Left renal pelvis (tissue), 4 donors: ENCODE measurements at regions not wholly inside any gene's neighbourhood (a gene's known extent, or its start where the extent isn't known, plus 50 kb on each side); places are given as distances from the start of the nearest gene placed in this dataset.
A peak's percentile ranks its signal among the peaks of the same experiment; 100 is the strongest.
"Not testable (repeated sequence)": the region's sequence is repeated elsewhere in the genome, so short reads cannot be mapped to it uniquely, and the experiment has no call there.

Experiments used
- DNase-seq, 4 donors: peaks; one replicate each; pipeline ENCODE4 v3.0.0-alpha.2; 2013; ENCODE audit warnings: low read depth in 4 of 4, low spot score in 3 of 4

GRCh38 chr6:99801805-99802204, 192.2 kb downstream of the MCHR2 start:
- no peak for DNase-seq

GRCh38 chr6:99802396-99803031, 191.5 kb downstream of the MCHR2 start:
- DNase-seq = no peak

GRCh38 chr6:99808992-99809391, 185.0 kb downstream of the MCHR2 start:
- DNase-seq = no peak

- no peak for DNase-seq
These were observed 183.7 kb downstream of the MCHR2 start for GRCh38 chr6:99810295-99810694.

GRCh38 chr6:99810942-99811620, 182.9 kb downstream of the MCHR2 start:
- DNase-seq = no peak

GRCh38 chr6:99811636-99812035, 182.4 kb downstream of the MCHR2 start:
- no peak for DNase-seq

GRCh38 chr6:99813565-99813964, 180.5 kb downstream of the MCHR2 start:
- DNase-seq = no peak

GRCh38 chr6:99814230-99814928, 179.6 kb downstream of the MCHR2 start:
- DNase-seq = no peak

- no peak for DNase-seq
These were observed 177.2 kb downstream of the MCHR2 start for GRCh38 chr6:99816795-99817194.

GRCh38 chr6:99818161-99818560, 175.9 kb downstream of the MCHR2 start:
- DNase-seq = no peak

GRCh38 chr6:99819853-99820252, 174.2 kb downstream of the MCHR2 start:
- no peak for DNase-seq

GRCh38 chr6:99821164-99821563, 172.9 kb downstream of the MCHR2 start:
- DNase-seq = no peak

GRCh38 chr6:99822741-99823512, 171.1 kb downstream of the MCHR2 start:
- peak in 3 of 4 donors; percentile 10 to 25 (median 14) for DNase-seq

GRCh38 chr6:99823513-99824235, 170.3 kb downstream of the MCHR2 start:
- not testable (repeated sequence) for DNase-seq

GRCh38 chr6:99833034-99833433, 161.0 kb downstream of the MCHR2 start:
- DNase-seq = no peak

GRCh38 chr6:99836471-99836870, 157.6 kb downstream of the MCHR2 start:
- DNase-seq = no peak

GRCh38 chr6:99838607-99839006, 155.4 kb downstream of the MCHR2 start:
- no peak for DNase-seq

GRCh38 chr6:99841297-99841696, 152.7 kb downstream of the MCHR2 start:
- DNase-seq = no peak

- no peak for DNase-seq
These were observed 148.0 kb downstream of the MCHR2 start for GRCh38 chr6:99846006-99846405.

GRCh38 chr6:99850841-99851240, 143.2 kb downstream of the MCHR2 start:
- DNase-seq = no peak
